SW 1271 (cell line): ENCODE measurements at regions not wholly inside any gene's neighbourhood (a gene's known extent, or its start where the extent isn't known, plus 50 kb on each side); places are given as distances from the start of the nearest gene placed in this dataset.

Experiments
- DNase-seq, 2 experiments: peaks; one replicate each; lab custom pipeline; 2025; lab: John Stamatoyannopoulos, UW

GRCh38 chr5:82702046-82702445 is 375.1 kb downstream of the TMEM167A start:
- DNase-seq, result no peak

DNA sequence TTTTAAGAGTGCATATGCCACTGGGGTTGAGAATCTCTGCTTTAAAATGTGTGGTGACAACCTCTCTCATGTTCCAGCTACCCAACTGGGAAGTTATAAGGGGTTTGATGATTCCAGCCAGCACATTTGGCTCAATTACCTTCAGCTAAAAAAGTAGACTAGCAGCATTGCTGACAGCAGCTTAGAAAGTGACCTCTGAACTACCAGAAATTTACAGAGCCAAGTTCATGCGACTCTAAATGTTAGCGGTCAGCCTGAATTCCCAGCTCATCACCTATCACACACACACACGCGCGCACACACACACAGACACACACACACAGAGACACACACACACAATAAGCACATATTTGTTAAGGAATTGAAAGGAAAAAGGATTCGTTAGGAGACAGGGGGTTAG is 377.5 kb downstream of the TMEM167A start:
- no peak for DNase-seq

DNA sequence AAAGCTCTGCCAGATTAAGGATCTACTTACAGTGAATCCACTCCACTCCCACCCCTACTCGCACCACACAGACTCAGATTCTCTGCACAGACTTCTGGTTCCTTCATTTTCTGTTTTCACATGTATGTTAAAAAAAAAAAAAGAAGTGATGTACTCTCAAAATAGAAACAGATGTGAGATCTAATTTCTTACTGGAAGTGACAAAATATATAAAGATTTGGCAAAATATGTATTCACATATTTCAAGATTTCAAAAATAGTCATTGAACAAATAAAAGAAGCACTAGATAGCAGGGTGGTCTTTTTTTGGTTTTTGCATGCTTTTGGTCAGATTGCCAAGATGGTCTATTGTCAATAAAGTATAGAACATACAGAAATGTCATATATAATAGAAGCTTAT is 379.2 kb downstream of the TMEM167A start:
- no peak for DNase-seq

DNA sequence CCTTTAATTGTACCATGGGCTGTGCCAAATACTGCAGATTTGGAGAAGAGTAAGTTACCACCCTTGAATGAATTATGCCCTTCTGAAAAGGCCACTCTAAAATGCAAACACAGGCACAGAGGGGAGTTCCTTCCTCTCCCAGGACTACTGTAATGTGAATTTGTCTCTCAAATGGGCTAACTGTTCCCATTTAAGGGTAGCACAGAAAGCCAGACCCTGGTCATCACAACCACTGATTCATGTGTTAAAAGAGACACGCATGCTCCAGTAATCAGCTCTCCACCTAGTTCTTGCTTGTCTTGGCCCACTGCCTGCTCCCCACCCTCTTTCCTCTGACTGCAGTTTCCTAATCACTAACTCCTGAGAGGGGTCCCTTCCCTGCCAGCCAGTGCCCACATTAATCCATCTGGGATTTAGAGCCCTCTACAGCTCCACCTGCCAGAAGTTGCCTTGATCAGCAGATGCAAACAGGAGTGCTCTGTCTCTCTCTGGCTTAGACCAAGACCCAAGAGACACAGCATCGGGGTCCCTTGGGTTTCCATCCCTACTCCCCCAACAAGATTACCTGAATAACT is 382.4 kb downstream of the TMEM167A start:
- DNase-seq, result no peak

- DNase-seq, result no peak
Observed at GRCh38 chr5:82692826-82693225, 384.4 kb downstream of the TMEM167A start.

DNA sequence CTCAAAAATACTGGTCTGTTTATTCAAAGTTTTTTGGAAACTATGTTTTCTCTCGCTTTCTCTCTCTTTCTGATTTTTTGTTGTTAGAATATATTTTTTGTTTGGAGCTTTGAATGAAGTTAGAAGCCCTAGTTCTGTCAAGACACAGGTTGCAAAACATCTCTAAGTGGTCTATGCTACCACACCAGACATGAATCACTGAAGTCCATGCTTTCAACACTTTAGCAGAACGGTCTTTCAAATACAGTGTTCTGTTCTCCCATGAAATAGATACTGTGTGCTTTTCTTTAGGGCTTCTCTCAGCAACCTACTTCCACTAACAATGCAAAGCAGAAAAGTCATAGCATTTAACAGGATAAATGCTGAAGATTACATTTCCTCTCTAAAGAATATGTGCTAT is 392.5 kb downstream of the TMEM167A start:
- DNase-seq, result no peak

DNA sequence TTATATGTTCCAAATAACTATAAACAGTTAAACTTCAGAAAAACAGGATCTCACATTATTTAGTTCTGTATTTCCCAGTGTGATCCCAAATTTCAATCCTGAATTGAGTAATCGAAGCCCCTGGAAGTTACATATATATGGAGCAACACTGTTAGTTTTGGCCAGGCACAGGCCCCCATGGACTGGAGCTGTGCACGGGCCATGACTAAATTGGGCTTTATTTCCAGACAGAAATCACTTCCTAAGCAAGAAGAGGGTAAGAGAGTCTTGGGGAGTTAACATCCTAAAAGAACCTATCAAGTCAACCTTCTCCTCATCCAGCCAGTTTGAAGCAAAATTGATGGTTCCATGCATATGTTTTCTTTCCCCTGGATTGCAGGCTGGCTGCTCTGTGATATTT is 393.0 kb downstream of the TMEM167A start:
- no peak for DNase-seq

DNA sequence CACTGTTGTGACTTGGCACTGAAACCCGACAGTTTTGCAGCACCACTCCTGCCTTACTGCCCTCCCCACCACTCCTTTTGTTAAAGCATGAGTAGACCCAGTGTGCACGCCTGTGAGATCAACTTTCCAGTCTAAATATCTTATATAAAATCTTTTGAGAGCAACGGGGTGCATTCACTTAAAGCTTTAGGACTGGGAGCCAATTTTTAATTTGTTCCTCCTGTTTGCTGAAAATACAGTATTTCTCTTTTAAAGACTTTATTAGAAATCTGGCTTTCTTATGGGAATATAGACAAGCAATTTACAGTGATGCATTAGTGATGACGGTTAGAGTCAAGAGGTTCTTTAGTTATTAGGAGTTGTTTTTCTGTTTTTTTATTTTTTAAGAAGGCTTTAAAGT is 397.5 kb downstream of the TMEM167A start:
- no peak for DNase-seq

- DNase-seq, result no peak
Observed at GRCh38 chr5:82676661-82677060, 398.5 kb upstream of the RPS23 start.

- DNase-seq, result no peak
Observed at GRCh38 chr5:82674671-82675070, 396.5 kb upstream of the RPS23 start.

DNA sequence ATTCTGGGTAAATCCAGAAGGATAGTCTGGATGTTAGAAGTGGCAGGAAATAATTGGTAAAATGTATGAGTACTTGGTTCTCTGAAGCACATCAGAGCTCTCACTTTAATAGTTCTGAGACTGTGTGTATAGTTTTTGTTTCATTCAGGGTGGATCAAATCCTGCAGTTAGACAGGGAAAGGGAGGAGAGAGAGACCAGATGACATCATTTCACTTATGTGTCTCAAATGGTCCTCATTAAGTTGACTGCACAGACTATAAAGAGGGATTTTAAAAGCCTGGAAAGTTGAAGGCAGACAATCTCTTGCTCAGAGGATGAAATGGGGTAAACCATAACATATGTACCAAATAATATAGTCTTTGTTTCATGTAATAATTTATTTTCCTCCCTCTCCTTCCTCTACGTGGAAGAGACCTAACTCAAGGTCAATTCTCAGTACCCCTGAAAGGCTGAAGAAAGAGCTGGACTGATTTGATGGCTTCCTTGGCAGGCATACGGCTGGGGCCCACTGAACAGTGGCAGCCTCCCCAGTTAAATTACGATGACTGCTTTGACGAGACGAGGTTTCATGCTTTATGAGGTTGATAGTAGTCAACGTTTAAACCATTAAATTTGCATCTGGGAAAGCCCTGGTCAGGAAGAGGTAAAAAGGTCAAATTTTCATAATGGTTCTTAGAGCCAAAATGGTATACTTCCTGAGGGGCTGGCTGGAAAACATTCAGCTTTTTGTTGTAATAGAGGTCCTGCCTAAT is 395.1 kb upstream of the RPS23 start:
- DNase-seq, result no peak

DNA sequence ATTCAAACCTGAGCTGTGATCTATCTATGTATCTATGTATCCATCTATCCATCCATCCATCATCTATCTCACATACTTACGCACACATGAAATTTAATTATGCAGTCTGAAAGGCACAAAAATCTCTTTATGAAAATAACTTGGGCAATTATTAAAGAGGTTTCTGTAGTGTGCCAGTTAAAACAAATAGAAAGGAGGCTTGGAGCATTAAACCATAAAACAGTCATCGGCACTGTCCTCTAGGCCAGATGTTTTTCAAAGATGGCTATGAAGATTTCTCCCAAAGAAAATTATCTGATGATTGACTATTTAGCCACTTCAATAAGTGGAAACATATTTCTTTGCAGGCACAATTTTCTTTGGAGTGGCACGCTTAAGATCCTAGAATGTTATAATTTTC is 392.5 kb upstream of the RPS23 start:
- no peak for DNase-seq

DNA sequence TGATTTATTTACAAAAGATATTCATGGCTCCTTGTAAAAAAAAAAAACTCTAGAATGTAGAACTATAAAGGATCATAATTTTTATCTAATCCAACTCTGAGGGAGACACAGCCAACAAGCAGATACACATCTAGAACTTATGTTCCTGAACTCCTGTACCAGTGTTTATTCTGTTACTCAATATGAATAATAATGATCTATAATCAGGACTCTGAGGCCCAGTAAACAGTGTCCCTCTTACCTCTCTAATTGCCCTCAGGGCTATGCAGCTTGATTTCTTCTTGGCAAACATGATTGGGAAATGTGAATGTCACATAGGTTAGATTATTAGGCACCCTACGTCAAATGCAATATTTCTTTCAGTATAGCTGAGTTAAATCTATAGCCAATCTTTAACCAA is 391.6 kb upstream of the RPS23 start:
- DNase-seq, result no peak

GRCh38 chr5:82666312-82666711 is 388.2 kb upstream of the RPS23 start:
- DNase-seq, result no peak

GRCh38 chr5:82664732-82665131 is 386.6 kb upstream of the RPS23 start:
- DNase-seq, result no peak

DNA sequence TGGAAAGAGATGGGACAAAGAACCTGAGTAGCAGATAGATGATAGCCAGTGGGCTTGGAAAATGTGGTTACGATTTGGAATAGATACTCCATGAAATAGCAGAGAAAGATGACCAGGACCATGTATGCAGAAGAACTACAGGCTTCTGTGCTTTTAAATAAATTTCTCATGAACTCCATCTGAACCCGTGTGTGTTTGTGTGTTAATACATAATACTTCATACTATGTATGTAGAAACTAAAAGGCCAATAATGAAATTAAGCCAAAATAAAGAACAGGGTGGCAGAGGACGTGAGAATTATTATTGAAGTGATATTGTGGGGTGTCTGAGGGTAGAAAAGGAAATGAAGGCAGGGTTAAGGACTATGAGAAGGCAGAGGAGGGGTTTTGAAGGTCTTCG is 385.1 kb upstream of the RPS23 start:
- DNase-seq, result no peak

DNA sequence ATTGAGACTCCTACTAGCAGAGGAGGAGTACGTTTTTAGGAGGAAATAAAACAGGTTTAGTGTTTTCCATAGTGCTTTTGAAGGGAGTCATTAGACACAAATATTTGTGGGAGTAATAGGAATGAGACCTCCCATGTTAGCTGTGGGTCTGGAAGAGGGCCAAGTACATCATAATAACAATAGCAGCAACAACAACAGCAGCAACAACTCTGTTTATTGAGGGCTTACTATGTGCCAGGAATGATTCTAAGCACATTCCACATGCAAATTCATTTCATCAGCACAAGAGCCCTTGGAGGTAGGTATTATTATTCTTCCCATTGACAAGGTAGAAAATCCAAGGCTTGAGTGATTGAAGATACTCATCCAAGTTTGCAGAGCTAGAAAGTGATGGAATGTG is 384.2 kb upstream of the RPS23 start:
- no peak for DNase-seq

DNA sequence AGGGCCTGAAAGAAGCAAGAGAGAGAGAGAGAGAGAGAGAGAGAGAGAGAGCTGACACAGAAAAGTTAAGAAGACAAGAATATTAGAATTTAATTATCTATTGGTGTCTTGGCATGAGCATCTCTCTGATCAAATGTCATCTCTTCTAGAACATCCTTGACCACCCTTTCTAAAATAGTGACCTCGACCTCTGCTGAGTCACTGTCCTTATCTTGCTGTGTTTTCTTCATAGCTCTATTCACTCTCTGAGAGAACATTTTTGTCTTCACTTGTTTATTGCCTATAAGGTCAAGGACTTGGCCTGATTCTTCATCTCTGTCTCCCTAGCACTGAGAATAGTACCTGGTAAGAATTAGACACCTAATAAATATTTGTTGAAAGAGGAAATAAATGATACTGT is 383.8 kb upstream of the RPS23 start:
- no peak for DNase-seq

DNA sequence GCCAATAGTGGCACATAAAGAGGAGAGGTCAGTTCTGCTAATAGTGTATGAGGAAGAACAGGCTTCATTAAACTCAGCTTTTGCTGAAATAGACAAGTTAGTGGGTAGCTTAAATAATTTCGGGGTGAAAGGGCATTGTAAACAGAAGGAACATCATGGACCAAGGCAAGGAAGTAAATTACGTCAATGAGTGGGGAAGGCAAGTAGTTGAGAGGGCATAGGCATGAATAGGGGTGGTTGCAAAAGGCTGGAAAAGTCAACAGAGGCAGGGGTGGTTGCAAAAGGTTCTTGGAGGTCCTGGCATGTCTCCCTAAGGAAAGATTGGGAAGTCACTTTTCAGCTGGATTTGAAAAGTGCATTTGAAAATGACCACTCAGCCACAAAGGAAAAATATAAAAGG is 383.3 kb upstream of the RPS23 start:
- no peak for DNase-seq

- DNase-seq, result no peak
Observed at GRCh38 chr5:82659115-82659514, 381.0 kb upstream of the RPS23 start.

GRCh38 chr5:82657033-82657699 is 379.0 kb upstream of the RPS23 start:
- no peak for DNase-seq

- no peak for DNase-seq
Observed at GRCh38 chr5:82656341-82656761, 378.2 kb upstream of the RPS23 start.

GRCh38 chr5:82655078-82655477 is 376.9 kb upstream of the RPS23 start:
- no peak for DNase-seq

- no peak for DNase-seq
Observed at GRCh38 chr5:82649943-82650342, 371.8 kb upstream of the RPS23 start.
